ENCODE measurements at regions not wholly inside any gene's neighbourhood (a gene's known extent, or its start where the extent isn't known, plus 50 kb on each side); places are given as distances from the start of the nearest gene placed in this dataset.

DNA sequence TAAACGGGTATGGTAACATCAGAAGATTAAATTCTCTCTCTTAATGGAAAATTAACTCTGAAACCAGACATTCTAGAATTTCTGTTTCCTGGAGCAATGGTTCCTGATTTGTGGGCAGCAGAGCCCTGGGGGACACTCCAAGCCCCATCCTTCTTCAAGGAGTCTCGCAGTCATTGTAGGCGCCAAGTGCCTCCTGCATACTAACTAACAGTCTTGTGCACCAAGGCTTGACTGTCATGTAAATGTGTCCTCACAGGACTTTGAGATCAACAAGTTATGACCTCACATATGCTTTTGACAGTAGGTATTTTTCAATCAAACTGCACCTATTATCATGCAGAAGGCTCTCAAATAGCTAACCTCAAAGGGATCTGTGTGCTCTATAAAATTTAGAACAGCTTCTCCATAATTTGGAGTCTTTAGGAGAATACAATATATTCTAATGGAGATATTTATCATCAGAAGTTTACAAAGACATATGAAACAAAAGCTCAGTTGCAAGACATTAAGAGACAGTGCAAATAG lies 52.1 kb upstream of the COPS8 start:
- TF ChIP-seq, protein P1, sequence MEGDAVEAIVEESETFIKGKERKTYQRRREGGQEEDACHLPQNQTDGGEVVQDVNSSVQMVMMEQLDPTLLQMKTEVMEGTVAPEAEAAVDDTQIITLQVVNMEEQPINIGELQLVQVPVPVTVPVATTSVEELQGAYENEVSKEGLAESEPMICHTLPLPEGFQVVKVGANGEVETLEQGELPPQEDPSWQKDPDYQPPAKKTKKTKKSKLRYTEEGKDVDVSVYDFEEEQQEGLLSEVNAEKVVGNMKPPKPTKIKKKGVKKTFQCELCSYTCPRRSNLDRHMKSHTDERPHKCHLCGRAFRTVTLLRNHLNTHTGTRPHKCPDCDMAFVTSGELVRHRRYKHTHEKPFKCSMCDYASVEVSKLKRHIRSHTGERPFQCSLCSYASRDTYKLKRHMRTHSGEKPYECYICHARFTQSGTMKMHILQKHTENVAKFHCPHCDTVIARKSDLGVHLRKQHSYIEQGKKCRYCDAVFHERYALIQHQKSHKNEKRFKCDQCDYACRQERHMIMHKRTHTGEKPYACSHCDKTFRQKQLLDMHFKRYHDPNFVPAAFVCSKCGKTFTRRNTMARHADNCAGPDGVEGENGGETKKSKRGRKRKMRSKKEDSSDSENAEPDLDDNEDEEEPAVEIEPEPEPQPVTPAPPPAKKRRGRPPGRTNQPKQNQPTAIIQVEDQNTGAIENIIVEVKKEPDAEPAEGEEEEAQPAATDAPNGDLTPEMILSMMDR (IDR thresholded peaks at IDR 0.05; ENCODE audit: insufficient read depth, low read length, poor library complexity, severe bottlenecking), result no peak
- Histone ChIP-seq H3K27me3 (ENCODE audit: control insufficient read depth, insufficient read depth, low read length) (no peaks in the 10 kb centered on the region), H3K36me3 (ENCODE audit: control insufficient read depth, insufficient read depth, low read length) (no peaks in the 10 kb centered on the region), H3K4me3 (ENCODE audit: low read depth, low read length) (no peak overlapping the region)
- DNase-seq (ENCODE audit: low read depth), result no peak

DNA sequence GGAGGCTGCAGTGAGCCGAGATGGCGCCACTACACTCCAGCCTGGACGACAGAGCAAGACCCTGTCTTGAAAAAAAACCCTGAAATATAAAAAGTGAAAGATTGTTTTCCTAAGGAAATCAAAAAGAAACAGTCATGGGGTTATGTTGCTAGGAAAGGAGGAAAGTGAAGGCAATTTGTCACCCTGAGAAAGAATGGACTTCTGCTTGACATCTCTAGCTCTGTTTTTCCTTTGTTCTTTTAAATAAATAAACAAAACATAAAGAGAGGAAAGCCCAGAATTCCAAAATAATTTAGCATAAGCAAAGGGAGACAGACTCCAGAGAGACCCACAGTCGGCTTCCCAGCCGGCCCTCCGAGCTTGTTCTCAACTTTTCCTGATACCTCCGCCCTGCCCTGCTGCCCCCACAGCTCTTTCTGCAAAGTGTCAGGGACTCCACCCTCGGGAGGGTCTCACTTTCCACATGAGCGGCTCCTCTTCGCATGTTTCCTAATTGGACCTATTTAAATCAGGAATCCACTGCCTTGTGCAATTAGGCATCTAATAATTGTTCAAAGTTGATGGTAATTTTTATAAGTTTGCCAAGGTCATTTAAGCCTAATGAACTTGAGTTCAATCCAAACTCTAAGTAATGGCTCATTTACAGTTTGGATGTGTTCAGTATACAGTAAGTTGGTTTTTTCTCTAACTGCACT lies 49.8 kb upstream of the COPS8 start:
- TF ChIP-seq, protein P1 (IDR thresholded peaks at IDR 0.05; ENCODE audit: insufficient read depth, low read length, poor library complexity, severe bottlenecking), result no peak
- no peak for DNase-seq (ENCODE audit: low read depth)
- Histone ChIP-seq H3K36me3 (ENCODE audit: control insufficient read depth, insufficient read depth, low read length) (no peaks in the 10 kb centered on the region), H3K27me3 (ENCODE audit: control insufficient read depth, insufficient read depth, low read length) (no peaks in the 10 kb centered on the region), H3K4me3 (ENCODE audit: low read depth, low read length) (no peak overlapping the region)
